HepG2 (cell line): ENCODE measurements at regions not wholly inside any gene's neighbourhood (a gene's known extent, or its start where the extent isn't known, plus 50 kb on each side); places are given as distances from the start of the nearest gene placed in this dataset.

ENCODE experiments used
- ATAC-seq: fragments of 200-7000 bp; cut with Tn5 transposase; 3 replicates; pipeline ENCODE4 v1.9.1; 2020; ENCODE audit warnings: mild to moderate bottlenecking, moderate library complexity
- BruUV-seq: library from RNA; stranded (reverse); fragments of 400-500 nt; replicated peaks from 2 replicates; lab custom pipeline; 2021; lab: Mats Ljungman, UMichigan
- CTCF ChIA-PET: fragments of 300-600 bp; formaldehyde crosslinking; extraction: SDS; loops from one replicate; lab custom pipeline; 2021; ENCODE audit warnings: low total read pairs, inconsistent platforms, low intra/inter-chr PET ratio; lab: Yijun Ruan, JAX
- POLR2A ChIA-PET: fragments of 350-600 bp; sonication (Branson Sonifier 250); formaldehyde crosslinking; loops from one replicate; lab custom pipeline; 2020; ENCODE audit warnings: antibody characterized with exemption, inconsistent platforms; lab: Yijun Ruan, JAX
- DNase-seq: peaks from one replicate; pipeline ENCODE4 v3.0.0-alpha.2; 2015; ENCODE audit warnings: low spot score
- FAIRE-seq: peaks from 3 replicates; lab custom pipeline; 2011; peaks lifted over from hg19 to GRCh38; lab: Jason Lieb, UNC
- H2AFZ ChIP-seq: one replicate; pipeline ENCODE4 v1.6.1; 2011; ENCODE audit warnings: low read length, inconsistent platforms
- H3K27ac ChIP-seq: fragments of 300-600 bp; 3 replicates; pipeline ENCODE4 v1.8.0; 2011; ENCODE audit warnings: mixed run types, mild to moderate bottlenecking, mixed read lengths, low read length, inconsistent platforms; ENCODE audit not compliant: insufficient read depth; ENCODE audit errors: extremely low read length
- H3K27me3 ChIP-seq, 2 experiments: fragments of 200-600 bp in 1 of 2; 2 replicates in 1 of 2; 3 replicates in 1 of 2; pipeline versions ENCODE4 v1.6.0 to v1.8.0; 2011; ENCODE audit warnings: low read length in 2 of 2, mild to moderate bottlenecking in 2 of 2, moderate library complexity in 2 of 2, inconsistent platforms in 1 of 2; ENCODE audit not compliant: insufficient read depth in 2 of 2, control insufficient read depth in 1 of 2
- H3K36me3 ChIP-seq, 2 experiments: fragments of 200-600 bp in 1 of 2; replicated peaks in 1 of 2; 2 replicates in 1 of 2; 3 replicates in 1 of 2; pipeline versions ENCODE4 v1.5.1 to v1.8.0; 2011; ENCODE audit warnings: low read length in 2 of 2, inconsistent platforms in 1 of 2; ENCODE audit not compliant: insufficient read depth in 2 of 2, control insufficient read depth in 1 of 2
- H3K4me1 ChIP-seq: 2 replicates; pipeline ENCODE4 v1.5.1; 2012; ENCODE audit warnings: low read length, inconsistent platforms; ENCODE audit not compliant: insufficient read depth
- H3K4me2 ChIP-seq: 2 replicates; pipeline ENCODE4 v1.6.0; 2011; ENCODE audit warnings: low read depth, low read length, inconsistent platforms
- H3K4me3 ChIP-seq, 3 experiments: fragments of 200-600 bp in 1 of 3; sonication (generic), shearing (Covaris generic) in 1 of 3; replicated peaks in 1 of 3; 2 replicates each; pipeline ENCODE4 v1.5.1; 2011 to 2016; ENCODE audit warnings: low read length in 3 of 3, inconsistent platforms in 2 of 3, low read depth in 2 of 3, mild to moderate bottlenecking in 2 of 3, control low read depth in 1 of 3, mixed read lengths in 1 of 3; ENCODE audit not compliant: insufficient read depth in 1 of 3
- H3K79me2 ChIP-seq: one replicate; pipeline ENCODE4 v1.6.1; 2011; ENCODE audit warnings: low read length, inconsistent platforms; ENCODE audit not compliant: insufficient read depth
- H3K9ac ChIP-seq: 2 replicates; pipeline ENCODE4 v1.6.0; 2011; ENCODE audit warnings: mild to moderate bottlenecking, low read depth, low read length, inconsistent platforms; ENCODE audit not compliant: insufficient read depth
- H3K9me3 ChIP-seq: 2 replicates; pipeline ENCODE4 v1.5.1; 2012; ENCODE audit warnings: mild to moderate bottlenecking, low read length
- H4K20me1 ChIP-seq: 2 replicates; pipeline ENCODE4 v1.6.0; 2011; ENCODE audit warnings: inconsistent platforms, mild to moderate bottlenecking, low read length, moderate library complexity; ENCODE audit not compliant: insufficient read depth
- GTF3A ChIP-seq: sonication (generic); formaldehyde crosslinking; conservative IDR thresholded peaks from 2 replicates; pipeline ENCODE4 v1.4.0; 2020; ENCODE audit warnings: mild to moderate bottlenecking, missing genetic modification reagents
- MIXL1 ChIP-seq: IDR thresholded peaks from 2 replicates; pipeline ENCODE4 v1.6.1; 2016
- ZNF709 ChIP-seq: sonication (generic); formaldehyde crosslinking; IDR thresholded peaks from 2 replicates; pipeline ENCODE4 v1.5.0; 2020; ENCODE audit warnings: mild to moderate bottlenecking, missing genetic modification reagents
- ZNF777 ChIP-seq: sonication (generic); formaldehyde crosslinking; IDR thresholded peaks from 2 replicates; pipeline ENCODE4 v1.4.0; 2020; ENCODE audit warnings: missing genetic modification reagents
- WGBS: methylation state at CpG from one replicate; pipeline ENCODE4 v1.1.6; 2017; ENCODE audit warnings: low lambda C conversion rate; 5-methylcytosine and 5-hydroxymethylcytosine counted together
- in situ Hi-C: cut with HindIII; loops from 2 replicates; pipeline ENCODE4 v1.10.0; 2017; ENCODE audit warnings: low pct_unique_long_range_greater_than_20kb; ENCODE audit not compliant: extremely low pct_ligation_motif_present
- intact Hi-C: fragments of 100-400 bp; cut with micrococcal nuclease; formaldehyde crosslinking; loops from one replicate; pipeline ENCODE4 v1.10.0; 2022; ENCODE audit not compliant: unreplicated experiment
- TF ChIP-seq, protein P1 (sequence below): sonication (generic); formaldehyde crosslinking; IDR thresholded peaks from 2 replicates; pipeline ENCODE4 v1.4.0; 2020; ENCODE audit warnings: missing genetic modification reagents, mild to moderate bottlenecking, borderline replicate concordance
- TF ChIP-seq, protein P2 (sequence below): sonication (generic); formaldehyde crosslinking; IDR thresholded peaks from 2 replicates; pipeline ENCODE4 v1.4.0; 2020; ENCODE audit warnings: mild to moderate bottlenecking, missing genetic modification reagents

DNA sequence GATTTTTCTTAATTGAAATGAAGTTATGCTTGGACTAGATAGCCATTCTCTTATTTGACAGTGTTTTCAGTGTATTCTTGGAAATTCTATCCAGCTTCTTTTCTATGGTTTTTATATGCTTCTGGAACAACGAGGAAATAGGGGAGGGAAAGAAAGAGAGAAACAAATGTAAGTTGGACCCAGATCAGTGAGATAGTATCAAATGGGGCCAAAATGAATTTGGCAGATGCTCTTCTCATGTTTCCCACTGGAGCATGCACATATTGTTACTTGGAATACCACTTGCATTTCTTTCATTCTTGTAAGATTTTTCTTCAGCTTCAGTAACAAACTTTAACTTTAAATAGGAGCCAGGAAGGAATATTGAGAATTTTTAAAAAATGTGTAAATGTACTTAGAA, 312.3 kb downstream of the PRL start (continued):
- TF ChIP-seq, protein P1, sequence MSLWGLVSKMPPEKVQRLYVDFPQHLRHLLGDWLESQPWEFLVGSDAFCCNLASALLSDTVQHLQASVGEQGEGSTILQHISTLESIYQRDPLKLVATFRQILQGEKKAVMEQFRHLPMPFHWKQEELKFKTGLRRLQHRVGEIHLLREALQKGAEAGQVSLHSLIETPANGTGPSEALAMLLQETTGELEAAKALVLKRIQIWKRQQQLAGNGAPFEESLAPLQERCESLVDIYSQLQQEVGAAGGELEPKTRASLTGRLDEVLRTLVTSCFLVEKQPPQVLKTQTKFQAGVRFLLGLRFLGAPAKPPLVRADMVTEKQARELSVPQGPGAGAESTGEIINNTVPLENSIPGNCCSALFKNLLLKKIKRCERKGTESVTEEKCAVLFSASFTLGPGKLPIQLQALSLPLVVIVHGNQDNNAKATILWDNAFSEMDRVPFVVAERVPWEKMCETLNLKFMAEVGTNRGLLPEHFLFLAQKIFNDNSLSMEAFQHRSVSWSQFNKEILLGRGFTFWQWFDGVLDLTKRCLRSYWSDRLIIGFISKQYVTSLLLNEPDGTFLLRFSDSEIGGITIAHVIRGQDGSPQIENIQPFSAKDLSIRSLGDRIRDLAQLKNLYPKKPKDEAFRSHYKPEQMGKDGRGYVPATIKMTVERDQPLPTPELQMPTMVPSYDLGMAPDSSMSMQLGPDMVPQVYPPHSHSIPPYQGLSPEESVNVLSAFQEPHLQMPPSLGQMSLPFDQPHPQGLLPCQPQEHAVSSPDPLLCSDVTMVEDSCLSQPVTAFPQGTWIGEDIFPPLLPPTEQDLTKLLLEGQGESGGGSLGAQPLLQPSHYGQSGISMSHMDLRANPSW: no peak

- Histone ChIP-seq H3K9ac (no peak overlapping the region), H3K9me3 (no peaks in the 10 kb centered on the region), H3K27ac (no peak overlapping the region), H4K20me1 (no peaks in the 10 kb centered on the region), H3K4me3 (no peak overlapping the region), H3K4me1 (no peaks in the 10 kb centered on the region), H3K4me2 (no peak overlapping the region), H3K36me3 (no peaks in the 10 kb centered on the region), H3K27me3 (no peaks in the 10 kb centered on the region), H2AFZ (no peak overlapping the region), H3K79me2 (no peaks in the 10 kb centered on the region)
- in situ Hi-C loops (no loop called here), intact Hi-C loops (no loop called here)
- no peak for TF ChIP-seq ZNF777 (CRISPR knock-in tag)
- TF ChIP-seq, protein P2, sequence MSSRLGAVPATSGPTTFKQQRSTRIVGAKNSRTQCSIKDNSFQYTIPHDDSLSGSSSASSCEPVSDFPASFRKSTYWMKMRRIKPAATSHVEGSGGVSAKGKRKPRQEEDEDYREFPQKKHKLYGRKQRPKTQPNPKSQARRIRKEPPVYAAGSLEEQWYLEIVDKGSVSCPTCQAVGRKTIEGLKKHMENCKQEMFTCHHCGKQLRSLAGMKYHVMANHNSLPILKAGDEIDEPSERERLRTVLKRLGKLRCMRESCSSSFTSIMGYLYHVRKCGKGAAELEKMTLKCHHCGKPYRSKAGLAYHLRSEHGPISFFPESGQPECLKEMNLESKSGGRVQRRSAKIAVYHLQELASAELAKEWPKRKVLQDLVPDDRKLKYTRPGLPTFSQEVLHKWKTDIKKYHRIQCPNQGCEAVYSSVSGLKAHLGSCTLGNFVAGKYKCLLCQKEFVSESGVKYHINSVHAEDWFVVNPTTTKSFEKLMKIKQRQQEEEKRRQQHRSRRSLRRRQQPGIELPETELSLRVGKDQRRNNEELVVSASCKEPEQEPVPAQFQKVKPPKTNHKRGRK (CRISPR knock-in tag): no peak
- TF ChIP-seq GTF3A (CRISPR knock-in tag): no peak
- TF ChIP-seq ZNF709 (CRISPR knock-in tag): no peak
- TF ChIP-seq MIXL1: no peak
- WGBS: 0% methylated on average over 1 of the region's 1 CpG
- ChIA-PET CTCF (no interaction called here), POLR2A (no interaction called here)
- FAIRE-seq (no peak), ATAC-seq (no peak), DNase-seq (no peak)
- BruUV-seq: no TSS peak
Observed at GRCh38 chr6:21985904-21986303, 310.9 kb downstream of the PRL start.
